Kidney epithelial cell (primary cell): ENCODE measurements at regions not wholly inside any gene's neighbourhood (a gene's known extent, or its start where the extent isn't known, plus 50 kb on each side); places are given as distances from the start of the nearest gene placed in this dataset.

Source experiments
- DNase-seq: peaks from one replicate; pipeline ENCODE4 v3.0.0-alpha.2; 2010; ENCODE audit warnings: low read depth
- H3K27me3 ChIP-seq: 2 replicates; pipeline ENCODE4 v1.6.0; 2011; ENCODE audit warnings: low read length; ENCODE audit not compliant: control insufficient read depth, insufficient read depth
- H3K36me3 ChIP-seq: 2 replicates; pipeline ENCODE4 v1.5.1; 2011; ENCODE audit warnings: low read length; ENCODE audit not compliant: control insufficient read depth, insufficient read depth
- H3K4me3 ChIP-seq: 2 replicates; pipeline ENCODE4 v1.5.1; 2011; ENCODE audit warnings: low read depth, mild to moderate bottlenecking, control low read depth, low read length
- TF ChIP-seq, protein P1 (sequence below): IDR thresholded peaks from 2 replicates; pipeline ENCODE4 v1.5.1; 2011; ENCODE audit warnings: mild to moderate bottlenecking, moderate library complexity, low read length, control low read depth, inconsistent platforms; ENCODE audit not compliant: insufficient read depth, poor library complexity, severe bottlenecking

DNA sequence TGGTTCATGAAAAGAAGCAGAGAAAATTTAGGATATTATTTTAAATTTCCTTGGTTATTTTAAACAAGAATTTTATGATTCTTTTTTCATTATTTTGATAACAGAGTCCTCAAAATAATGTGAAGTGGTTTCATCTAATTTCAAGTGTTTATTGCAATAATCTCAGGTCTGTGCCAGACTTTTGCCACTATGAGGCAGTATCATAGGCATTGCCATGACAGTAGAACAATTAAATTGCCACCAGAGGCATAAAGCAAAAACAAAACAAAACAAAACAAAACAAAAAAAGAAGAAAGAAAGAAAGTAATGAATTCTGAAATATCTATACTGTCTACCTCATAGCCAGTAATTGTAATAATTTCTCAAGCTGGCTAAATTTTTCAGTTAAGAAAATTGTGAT is 739.2 kb downstream of the KCTD8 start:
- no peaks in the 10 kb centered on the region for H3K36me3 ChIP-seq
- DNase-seq = no peak

DNA sequence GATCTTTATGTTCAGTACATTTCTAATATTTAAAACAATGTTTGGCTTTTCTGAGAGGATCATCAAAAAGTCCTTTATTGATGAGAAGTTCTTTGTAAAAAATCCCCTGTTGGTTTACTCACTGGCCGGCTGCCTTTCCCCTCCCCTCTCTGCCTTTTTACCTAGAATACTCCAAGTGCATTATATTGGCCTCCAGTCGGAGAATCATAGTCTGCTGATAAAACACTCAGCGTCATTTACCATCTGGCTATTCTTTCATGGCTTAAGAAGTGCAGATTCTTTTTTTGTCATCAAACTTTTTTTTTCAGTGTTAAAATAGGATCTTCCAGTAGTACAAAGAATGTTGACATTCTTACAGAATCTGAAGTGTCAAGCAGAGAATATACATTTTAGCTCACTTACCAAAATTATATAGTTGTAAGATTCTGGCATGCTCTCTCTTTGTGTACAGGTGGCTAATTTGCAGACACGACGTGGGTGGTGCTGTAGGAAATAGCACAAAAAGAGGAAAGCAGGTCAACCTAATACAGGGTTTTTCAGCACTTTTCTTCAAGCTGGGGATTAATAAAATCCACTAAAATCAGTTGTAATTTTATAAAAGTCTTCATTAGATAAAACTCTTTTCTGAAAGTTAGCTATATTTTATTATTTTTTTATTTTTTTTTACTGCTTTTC is 731.8 kb downstream of the KCTD8 start:
- TF ChIP-seq, protein P1, sequence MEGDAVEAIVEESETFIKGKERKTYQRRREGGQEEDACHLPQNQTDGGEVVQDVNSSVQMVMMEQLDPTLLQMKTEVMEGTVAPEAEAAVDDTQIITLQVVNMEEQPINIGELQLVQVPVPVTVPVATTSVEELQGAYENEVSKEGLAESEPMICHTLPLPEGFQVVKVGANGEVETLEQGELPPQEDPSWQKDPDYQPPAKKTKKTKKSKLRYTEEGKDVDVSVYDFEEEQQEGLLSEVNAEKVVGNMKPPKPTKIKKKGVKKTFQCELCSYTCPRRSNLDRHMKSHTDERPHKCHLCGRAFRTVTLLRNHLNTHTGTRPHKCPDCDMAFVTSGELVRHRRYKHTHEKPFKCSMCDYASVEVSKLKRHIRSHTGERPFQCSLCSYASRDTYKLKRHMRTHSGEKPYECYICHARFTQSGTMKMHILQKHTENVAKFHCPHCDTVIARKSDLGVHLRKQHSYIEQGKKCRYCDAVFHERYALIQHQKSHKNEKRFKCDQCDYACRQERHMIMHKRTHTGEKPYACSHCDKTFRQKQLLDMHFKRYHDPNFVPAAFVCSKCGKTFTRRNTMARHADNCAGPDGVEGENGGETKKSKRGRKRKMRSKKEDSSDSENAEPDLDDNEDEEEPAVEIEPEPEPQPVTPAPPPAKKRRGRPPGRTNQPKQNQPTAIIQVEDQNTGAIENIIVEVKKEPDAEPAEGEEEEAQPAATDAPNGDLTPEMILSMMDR = no peak
- no peak for DNase-seq
- Histone ChIP-seq H3K4me3 (no peak overlapping the region), H3K27me3 (no peaks in the 10 kb centered on the region), H3K36me3 (no peaks in the 10 kb centered on the region)

More for the DNA sequence above, 739.2 kb downstream of the KCTD8 start:
- H3K27me3 ChIP-seq = no peaks in the 10 kb centered on the region
- no peak overlapping the region for H3K4me3 ChIP-seq
- TF ChIP-seq, protein P1 = no peak

DNA sequence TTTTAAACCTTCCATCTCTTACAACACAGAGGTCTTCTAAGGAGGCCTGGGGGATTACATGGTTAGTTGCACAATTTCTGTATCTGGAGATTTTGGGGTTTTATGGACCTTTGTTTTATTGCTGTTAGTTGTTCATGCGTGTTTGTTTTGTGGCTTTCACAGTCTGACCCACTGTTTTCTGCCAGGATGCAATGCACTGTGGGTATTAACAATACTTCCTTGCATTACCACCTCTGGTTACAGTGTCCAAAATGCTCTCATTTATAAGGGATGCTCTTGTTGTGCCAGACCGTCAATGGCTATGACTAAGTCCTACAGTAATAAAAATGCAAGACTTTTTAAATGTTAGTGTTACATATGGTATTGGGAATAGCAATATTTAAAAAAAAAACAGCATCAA is 730.2 kb downstream of the KCTD8 start:
- no peaks in the 10 kb centered on the region for H3K27me3 ChIP-seq
- TF ChIP-seq, protein P1 = no peak
- DNase-seq = no peak

DNA sequence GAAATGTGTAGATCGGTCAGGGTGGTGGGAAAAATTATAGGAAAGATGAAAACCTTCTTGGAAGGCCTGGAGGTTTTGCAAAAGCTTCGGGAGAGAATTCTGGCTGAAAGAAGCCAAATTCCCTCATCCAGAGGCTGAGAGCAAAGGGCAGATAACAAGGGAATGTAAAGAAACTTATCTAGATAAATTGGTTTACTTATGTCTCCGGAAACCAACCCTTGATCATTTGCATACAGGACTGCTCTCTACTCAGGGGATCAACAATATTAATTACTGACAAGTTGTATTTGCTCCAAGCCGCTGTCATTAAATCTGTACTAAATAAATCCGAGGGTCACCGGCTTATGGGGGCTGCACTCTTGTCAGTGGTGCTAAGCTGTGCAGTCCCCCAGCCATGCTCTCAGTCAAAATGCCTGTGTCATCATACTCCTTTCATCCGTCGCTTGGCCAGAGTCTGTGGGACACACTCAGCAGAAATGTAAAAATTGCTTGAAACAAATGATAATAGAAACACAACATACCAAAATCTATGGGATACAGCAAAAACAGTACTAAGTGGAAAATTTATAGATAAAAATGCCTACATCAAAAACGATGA is 715.7 kb downstream of the KCTD8 start:
- Histone ChIP-seq H3K36me3 (no peaks in the 10 kb centered on the region), H3K4me3 (no peak overlapping the region), H3K27me3 (no peaks in the 10 kb centered on the region)
- DNase-seq = no peak
- TF ChIP-seq, protein P1 = no peak

More for the DNA sequence above, 730.2 kb downstream of the KCTD8 start:
- Histone ChIP-seq H3K4me3 (no peak overlapping the region), H3K36me3 (no peaks in the 10 kb centered on the region)

DNA sequence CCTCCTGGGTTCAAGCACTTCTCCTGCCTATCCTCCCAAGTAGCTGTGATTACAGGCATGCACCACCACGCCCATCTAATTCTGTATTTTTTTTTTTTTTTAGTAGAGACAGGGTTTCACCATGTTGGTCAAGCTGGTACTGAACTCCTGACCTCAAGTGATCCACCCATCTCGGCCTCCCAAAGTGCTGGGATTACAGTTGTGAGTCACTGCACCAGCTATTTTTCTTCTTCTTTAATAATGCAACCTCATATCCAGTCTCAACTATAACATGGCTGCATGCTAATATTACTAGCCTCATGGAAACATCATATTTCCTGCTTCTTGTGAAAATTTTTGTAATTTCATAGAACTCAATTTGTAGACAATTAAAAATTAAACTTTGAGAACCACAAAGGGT is 706.5 kb downstream of the KCTD8 start:
- DNase-seq = no peak
- TF ChIP-seq, protein P1 = no peak
- H3K36me3 ChIP-seq = no peaks in the 10 kb centered on the region
- H3K4me3 ChIP-seq = no peak overlapping the region
- no peaks in the 10 kb centered on the region for H3K27me3 ChIP-seq

DNA sequence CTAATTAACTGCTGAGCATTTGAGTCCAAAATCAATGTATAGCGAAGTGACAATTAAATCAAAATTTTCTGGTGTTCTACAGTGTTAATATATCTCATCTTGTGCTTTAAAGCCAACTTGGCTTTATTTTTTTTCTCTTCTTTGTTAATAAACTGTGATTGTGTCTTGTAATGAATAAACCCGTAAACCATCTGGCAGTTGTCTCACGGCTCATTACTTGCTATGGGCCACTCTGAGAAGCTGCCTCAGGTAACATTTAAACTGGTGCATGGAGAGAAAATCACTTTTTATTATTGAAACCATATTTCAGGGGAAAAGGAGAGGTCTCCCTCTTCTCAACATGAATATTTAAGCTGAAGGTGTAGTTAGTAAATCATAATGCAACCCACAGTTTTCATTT is 694.0 kb downstream of the KCTD8 start:
- TF ChIP-seq, protein P1 = no peak
- H3K4me3 ChIP-seq = no peak overlapping the region
- no peak for DNase-seq
- H3K27me3 ChIP-seq = no peaks in the 10 kb centered on the region
- no peaks in the 10 kb centered on the region for H3K36me3 ChIP-seq
